ENCODE measurements at regions not wholly inside any gene's neighbourhood (a gene's known extent, or its start where the extent isn't known, plus 50 kb on each side); places are given as distances from the start of the nearest gene placed in this dataset.

GRCh38 chr6:100998111-100998510 lies 117.0 kb upstream of the ASCC3 start:
- no peaks in the 10 kb centered on the region for H3K79me2 ChIP-seq (ENCODE audit: insufficient read depth, low read length)
- H4K5ac ChIP-seq (ENCODE audit: insufficient read length, low read depth, low read length) = no peak overlapping the region
- Mint-ChIP-seq H3K4me3 (no peak overlapping the region), H3K36me3 (ENCODE audit: insufficient read depth in 1 of 3, low read depth in 3 of 3) (no peaks in the 10 kb centered on the region), H3K9me3 (peaks cover 2 to 5% of the 10 kb centered on the region in 2 experiments; a peak in 2 of 5 replicates), H3K27me3 (ENCODE audit: low read depth) (no peaks in the 10 kb centered on the region), H3K4me1 (peaks cover 10 to 11% of the 10 kb centered on the region in 2 experiments), H3K27ac (peak overlapping the region in 1 of 3 experiments; percentile 21; a peak in 2 of 7 replicates)
- H2BK20ac ChIP-seq (ENCODE audit: low read depth, low read length, poor library complexity, severe bottlenecking) = no peak overlapping the region
- no peak overlapping the region for H2BK15ac ChIP-seq (ENCODE audit: low read depth, low read length)
- no peak overlapping the region for H3K9ac ChIP-seq (ENCODE audit: extremely low read depth, insufficient read length, low read length)
- no peaks in the 10 kb centered on the region for H3K9me3 ChIP-seq (ENCODE audit: control insufficient read depth, low read depth, low read length)
- H2AK5ac ChIP-seq (ENCODE audit: insufficient read length, low read length) = no peak overlapping the region
- no peak overlapping the region for H2BK12ac ChIP-seq (ENCODE audit: insufficient read length, low read depth, low read length)
- H3K79me1 ChIP-seq (ENCODE audit: insufficient read depth, low read depth, low read length, poor library complexity, severe bottlenecking) = no peaks in the 10 kb centered on the region
- no peak overlapping the region for H3K14ac ChIP-seq (ENCODE audit: insufficient read depth, low read length)
- no peak for TF ChIP-seq CTCF (conservative IDR thresholded peaks at IDR 0.05)
- no peak overlapping the region for H2BK5ac ChIP-seq (ENCODE audit: insufficient read length, low read length)
- H3K18ac ChIP-seq (ENCODE audit: insufficient read length, low read depth, low read length) = no peak overlapping the region
- no peaks in the 10 kb centered on the region for H3K27me3 ChIP-seq (ENCODE audit: insufficient read depth, low read length)
- H3K23me2 ChIP-seq (ENCODE audit: insufficient read length, low read depth, low read length, poor library complexity, severe bottlenecking) = no peaks in the 10 kb centered on the region
- no peak overlapping the region for H4K8ac ChIP-seq (replicated peaks; ENCODE audit: insufficient read length, low read depth, low read length)
- no peak overlapping the region for H3T11ph ChIP-seq (ENCODE audit: low read length)
- no peaks in the 10 kb centered on the region for H4K20me1 ChIP-seq (ENCODE audit: control insufficient read depth, insufficient read depth, insufficient read length)
- no peak overlapping the region for H3K56ac ChIP-seq (ENCODE audit: insufficient read length, low read depth, low read length)
- H3K4ac ChIP-seq (ENCODE audit: low read depth, low read length) = no peak overlapping the region
- no peak overlapping the region for H2BK120ac ChIP-seq (ENCODE audit: low read depth, low read length, poor library complexity, severe bottlenecking)
- no peak for DNase-seq
- no CpG with 5 or more reads among the region's 3 CpGs for WGBS (ENCODE audit: extremely low coverage, insufficient read length, low lambda C conversion rate)
- H3K4me1 ChIP-seq (ENCODE audit: insufficient read depth, low read length) = no peaks in the 10 kb centered on the region; the same call in 1 of the 2 replicates
- H4K91ac ChIP-seq (ENCODE audit: insufficient read length, low read depth, low read length) = no peak overlapping the region
- no peak overlapping the region for H3K4me2 ChIP-seq (ENCODE audit: insufficient read depth, insufficient read length, low read length)
- no peak overlapping the region for H3K27ac ChIP-seq (ENCODE audit: insufficient read length, low read depth, low read length)
- H3K23ac ChIP-seq (ENCODE audit: insufficient read length, low read depth, low read length) = no peak overlapping the region
- no peak overlapping the region for H2AFZ ChIP-seq (ENCODE audit: low read length)

All from H9 (cell line).